Smooth muscle cell (in vitro differentiated cells): ENCODE measurements at regions not wholly inside any gene's neighbourhood (a gene's known extent, or its start where the extent isn't known, plus 50 kb on each side); places are given as distances from the start of the nearest gene placed in this dataset.
"Not testable (repeated sequence)": the region's sequence is repeated elsewhere in the genome, so short reads cannot be mapped to it uniquely, and the experiment has no call there.

ENCODE experiments used
- DNase-seq: peaks from one replicate; lab custom pipeline; 2025; ENCODE audit not compliant: unreplicated experiment; lab: John Stamatoyannopoulos, UW
- H2AFZ ChIP-seq: fragments of 200-600 bp; sonication (generic); 2 replicates; pipeline ENCODE4 v1.6.0; 2016; ENCODE audit warnings: antibody characterized with exemption, low read depth, mild to moderate bottlenecking
- H3F3A ChIP-seq: fragments of 200-600 bp; sonication (generic); 2 replicates; pipeline ENCODE4 v1.6.0; 2017; ENCODE audit warnings: antibody characterized with exemption, low read depth
- H3K27ac ChIP-seq: fragments of 200-600 bp; sonication (generic); 2 replicates; pipeline ENCODE4 v1.5.1; 2016; ENCODE audit warnings: low read depth, mild to moderate bottlenecking
- H3K27me3 ChIP-seq: fragments of 200-600 bp; sonication (generic); 2 replicates; pipeline ENCODE4 v1.6.1; 2016; ENCODE audit warnings: low read depth, mild to moderate bottlenecking
- H3K36me3 ChIP-seq: fragments of 200-600 bp; sonication (generic); 2 replicates; pipeline ENCODE4 v1.5.1; 2016; ENCODE audit warnings: low read depth
- H3K4me1 ChIP-seq: fragments of 200-600 bp; sonication (generic); 2 replicates; pipeline ENCODE4 v1.5.1; 2016; ENCODE audit warnings: low read depth
- H3K4me2 ChIP-seq: fragments of 200-600 bp; sonication (generic); 2 replicates; pipeline ENCODE4 v1.6.0; 2016; ENCODE audit warnings: mild to moderate bottlenecking
- H3K4me3 ChIP-seq: fragments of 200-600 bp; sonication (generic); 2 replicates; pipeline ENCODE4 v1.5.1; 2016; ENCODE audit warnings: mild to moderate bottlenecking
- H3K79me2 ChIP-seq: fragments of 200-600 bp; sonication (generic); 2 replicates; pipeline ENCODE4 v1.6.0; 2016; ENCODE audit warnings: low read depth, mild to moderate bottlenecking
- H3K9ac ChIP-seq: fragments of 200-600 bp; sonication (generic); 2 replicates; pipeline ENCODE4 v1.6.0; 2016; ENCODE audit warnings: low read depth
- H3K9me3 ChIP-seq: fragments of 200-600 bp; sonication (generic); replicated peaks from 2 replicates; pipeline ENCODE4 v1.5.1; 2016; ENCODE audit warnings: low read depth
- H4K20me1 ChIP-seq: fragments of 200-600 bp; sonication (generic); 2 replicates; pipeline ENCODE4 v1.6.0; 2016; ENCODE audit warnings: low read depth
- WGBS: methylation state at CpG from one replicate; pipeline ENCODE4 v1.1.7; 2016; ENCODE audit warnings: low lambda C conversion rate; 5-methylcytosine and 5-hydroxymethylcytosine counted together
- TF ChIP-seq, protein P1 (sequence below): fragments of 200-600 bp; sonication (generic); IDR thresholded peaks from 2 replicates; pipeline ENCODE4 v1.5.1; 2017; ENCODE audit warnings: borderline replicate concordance, mild to moderate bottlenecking, antibody characterized with exemption; ENCODE audit not compliant: insufficient read depth, poor library complexity, severe bottlenecking

DNA sequence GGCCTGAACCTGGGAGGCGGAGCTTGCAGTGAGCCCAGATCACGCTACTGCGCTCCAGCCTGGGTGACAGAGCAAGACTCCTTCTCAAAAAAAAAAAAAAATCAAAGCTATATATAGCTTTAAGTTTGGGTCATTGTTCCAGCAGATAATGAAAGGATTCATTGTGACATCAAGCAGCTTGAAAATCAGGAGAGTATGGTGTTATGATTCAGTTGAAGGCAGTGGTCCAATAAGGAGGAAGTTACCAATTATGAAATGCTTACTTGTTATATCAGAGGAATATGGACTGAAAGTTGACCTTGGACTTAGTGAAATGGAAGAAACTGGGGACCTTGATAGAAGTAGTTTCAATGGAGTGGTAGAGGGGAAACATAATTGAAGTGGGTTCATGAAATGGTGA is 140.4 kb upstream of the MAD2L1 start:
- H3K27ac ChIP-seq: no peak overlapping the region
- WGBS: 95% methylated on average over 3 of the region's 3 CpGs
- TF ChIP-seq, protein P1, sequence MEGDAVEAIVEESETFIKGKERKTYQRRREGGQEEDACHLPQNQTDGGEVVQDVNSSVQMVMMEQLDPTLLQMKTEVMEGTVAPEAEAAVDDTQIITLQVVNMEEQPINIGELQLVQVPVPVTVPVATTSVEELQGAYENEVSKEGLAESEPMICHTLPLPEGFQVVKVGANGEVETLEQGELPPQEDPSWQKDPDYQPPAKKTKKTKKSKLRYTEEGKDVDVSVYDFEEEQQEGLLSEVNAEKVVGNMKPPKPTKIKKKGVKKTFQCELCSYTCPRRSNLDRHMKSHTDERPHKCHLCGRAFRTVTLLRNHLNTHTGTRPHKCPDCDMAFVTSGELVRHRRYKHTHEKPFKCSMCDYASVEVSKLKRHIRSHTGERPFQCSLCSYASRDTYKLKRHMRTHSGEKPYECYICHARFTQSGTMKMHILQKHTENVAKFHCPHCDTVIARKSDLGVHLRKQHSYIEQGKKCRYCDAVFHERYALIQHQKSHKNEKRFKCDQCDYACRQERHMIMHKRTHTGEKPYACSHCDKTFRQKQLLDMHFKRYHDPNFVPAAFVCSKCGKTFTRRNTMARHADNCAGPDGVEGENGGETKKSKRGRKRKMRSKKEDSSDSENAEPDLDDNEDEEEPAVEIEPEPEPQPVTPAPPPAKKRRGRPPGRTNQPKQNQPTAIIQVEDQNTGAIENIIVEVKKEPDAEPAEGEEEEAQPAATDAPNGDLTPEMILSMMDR: no peak

DNA sequence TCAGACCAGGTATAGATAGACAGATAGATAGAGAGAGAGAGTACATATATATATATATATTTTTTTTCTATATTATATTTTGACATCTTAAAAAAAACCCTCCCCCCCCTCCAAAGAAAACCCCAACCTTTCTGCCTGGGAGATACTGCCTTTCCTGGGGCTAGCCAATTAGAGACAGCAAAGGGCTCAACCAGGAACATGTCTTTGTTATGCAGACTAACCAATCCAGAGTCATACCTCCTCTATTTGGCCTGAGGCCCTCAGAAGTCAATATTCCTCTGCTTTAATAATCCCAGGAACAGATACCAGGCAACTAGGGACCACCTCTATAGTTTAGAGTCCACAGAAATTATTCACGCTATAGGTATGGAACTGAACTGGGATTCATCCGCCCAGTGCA is 135.6 kb upstream of the MAD2L1 start:
- DNase-seq: no peak
- TF ChIP-seq, protein P1: no peak

More for the DNA sequence above, 140.4 kb upstream of the MAD2L1 start:
- Histone ChIP-seq H2AFZ (no peak overlapping the region), H3K4me2 (no peak overlapping the region), H3K9me3 (no peaks in the 10 kb centered on the region), H3K9ac (no peak overlapping the region), H4K20me1 (no peaks in the 10 kb centered on the region), H3F3A (no peaks in the 10 kb centered on the region), H3K27me3 (no peaks in the 10 kb centered on the region), H3K4me1 (no peaks in the 10 kb centered on the region), H3K4me3 (no peak overlapping the region), H3K36me3 (no peaks in the 10 kb centered on the region), H3K79me2 (no peaks in the 10 kb centered on the region)
- DNase-seq: no peak

DNA sequence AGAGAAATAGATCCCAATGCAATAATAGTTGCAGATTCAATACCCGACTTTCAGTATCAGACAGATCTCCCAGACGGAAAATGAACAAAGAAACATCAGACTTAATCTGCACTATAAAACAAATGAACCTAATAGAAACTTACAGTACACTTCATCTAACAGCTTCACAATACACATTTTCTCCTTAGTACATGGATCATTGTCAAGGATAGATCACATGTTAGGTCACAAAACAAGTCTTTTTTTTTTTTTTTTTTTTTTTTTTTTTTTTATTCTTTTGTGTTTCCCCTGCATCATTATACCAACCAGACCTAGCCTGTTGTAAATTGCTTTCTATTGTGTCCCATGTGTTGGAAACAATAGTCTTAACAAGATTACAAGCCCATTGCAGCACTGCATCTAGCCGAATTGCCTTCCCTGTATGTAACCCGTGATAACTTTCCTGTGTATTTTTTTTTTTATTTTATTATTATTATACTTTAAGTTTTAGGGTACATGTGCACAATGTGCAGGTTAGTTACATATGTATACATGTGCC is 134.0 kb upstream of the MAD2L1 start:
- not testable (repeated sequence) for H3K79me2 ChIP-seq, H3K9me3 ChIP-seq, H3K4me1 ChIP-seq, DNase-seq, H3K27ac ChIP-seq, H4K20me1 ChIP-seq, H3K27me3 ChIP-seq, H3K4me2 ChIP-seq, H3F3A ChIP-seq, H2AFZ ChIP-seq, H3K4me3 ChIP-seq, H3K36me3 ChIP-seq, H3K9ac ChIP-seq
- WGBS: 96% methylated on average over 4 of the region's 4 CpGs

More for the DNA sequence above, 135.6 kb upstream of the MAD2L1 start:
- H3F3A ChIP-seq: no peaks in the 10 kb centered on the region
- no peaks in the 10 kb centered on the region for H3K4me1 ChIP-seq
- no peaks in the 10 kb centered on the region for H4K20me1 ChIP-seq
- no peak overlapping the region for H2AFZ ChIP-seq
- H3K9ac ChIP-seq: no peak overlapping the region
- H3K79me2 ChIP-seq: no peaks in the 10 kb centered on the region
- H3K9me3 ChIP-seq: no peaks in the 10 kb centered on the region
- H3K36me3 ChIP-seq: no peaks in the 10 kb centered on the region
- H3K27me3 ChIP-seq: no peaks in the 10 kb centered on the region
- 92% methylated on average over 2 of the region's 2 CpGs for WGBS
- H3K4me3 ChIP-seq: no peak overlapping the region
- H3K27ac ChIP-seq: no peak overlapping the region
- no peak overlapping the region for H3K4me2 ChIP-seq

DNA sequence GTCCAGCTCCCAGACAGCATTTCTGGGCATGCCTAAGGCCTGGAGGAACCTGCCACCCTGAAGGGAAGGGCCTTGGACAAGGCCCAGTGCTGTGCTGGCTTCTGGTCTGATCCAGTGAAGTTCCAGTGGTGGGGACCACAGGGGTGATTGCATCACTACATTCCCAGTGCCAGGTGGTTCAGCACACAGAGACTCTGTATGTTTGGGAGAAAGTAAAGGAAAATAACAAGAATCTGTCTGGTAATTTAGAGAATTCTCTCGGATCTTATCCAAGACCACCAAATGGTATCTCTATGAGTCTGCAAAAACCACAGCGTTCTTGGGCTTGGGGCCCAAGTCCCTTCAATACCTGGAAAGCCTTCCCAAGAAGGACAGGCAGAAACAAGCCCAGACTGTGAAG is 131.8 kb upstream of the MAD2L1 start:
- H3K9ac ChIP-seq: no peak overlapping the region

More for the DNA sequence above, 131.8 kb upstream of the MAD2L1 start:
- H3K36me3 ChIP-seq: no peaks in the 10 kb centered on the region
- H3K9me3 ChIP-seq: no peaks in the 10 kb centered on the region
- H2AFZ ChIP-seq: no peak overlapping the region
- no peaks in the 10 kb centered on the region for H4K20me1 ChIP-seq
- no peaks in the 10 kb centered on the region for H3F3A ChIP-seq
- no peaks in the 10 kb centered on the region for H3K27me3 ChIP-seq
- H3K4me3 ChIP-seq: no peak overlapping the region
- TF ChIP-seq, protein P1: no peak
- DNase-seq: no peak
- no peaks in the 10 kb centered on the region for H3K79me2 ChIP-seq
- no peaks in the 10 kb centered on the region for H3K4me1 ChIP-seq
- no peak overlapping the region for H3K4me2 ChIP-seq
- 94% methylated on average over 2 of the region's 2 CpGs for WGBS
- no peak overlapping the region for H3K27ac ChIP-seq
